A549 (cell line): ENCODE measurements at regions not wholly inside any gene's neighbourhood (a gene's known extent, or its start where the extent isn't known, plus 50 kb on each side); places are given as distances from the start of the nearest gene placed in this dataset.

Experiments used
- EP300 ChIP-seq, 2 experiments: fragments of >200 bp; sonication (Bioruptor Twin); formaldehyde crosslinking; IDR thresholded peaks; 2 replicates in 1 of 2; 3 replicates in 1 of 2; pipeline ENCODE4 v1.6.1; 2016 to 2017
- JUNB ChIP-seq: fragments of >200 bp; sonication (Bioruptor Twin); formaldehyde crosslinking; IDR thresholded peaks from 2 replicates; pipeline ENCODE4 v1.6.1; 2016
- KDM1A ChIP-seq: fragments of 200-600 bp; sonication (generic); IDR thresholded peaks from 2 replicates; pipeline ENCODE4 v1.6.1; 2016; ENCODE audit warnings: low read depth, mild to moderate bottlenecking
- MAFK ChIP-seq: fragments of 450-650 bp; IDR thresholded peaks from 2 replicates; pipeline ENCODE4 v1.6.1; 2014; ENCODE audit not compliant: partially characterized antibody
- SREBF2 ChIP-seq: fragments of 450-650 bp; IDR thresholded peaks from 2 replicates; pipeline ENCODE4 v1.6.1; 2014; ENCODE audit warnings: mild to moderate bottlenecking, moderate library complexity
- TF ChIP-seq, protein P1 (sequence below): IDR thresholded peaks from 2 replicates; pipeline ENCODE4 v1.6.1; 2012

DNA sequence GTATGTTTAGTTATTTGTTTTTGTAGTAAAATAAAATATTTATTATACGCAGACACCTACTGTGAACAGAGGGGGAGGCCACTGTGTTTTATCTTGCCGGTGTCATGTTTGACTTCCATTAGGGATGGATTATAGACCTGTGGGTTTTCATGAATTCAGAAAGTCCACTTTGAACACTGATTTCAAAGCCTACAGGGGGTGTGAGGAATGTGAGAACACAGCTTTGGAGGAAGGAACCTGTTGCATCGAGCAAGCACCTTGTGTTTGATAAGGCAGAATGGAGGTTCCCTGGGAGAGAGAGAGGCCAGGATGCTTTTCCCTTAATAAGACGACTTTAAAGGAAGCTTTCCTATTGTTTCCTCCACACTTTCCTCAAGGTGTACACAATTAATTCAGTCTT lies 665.0 kb upstream of the MGMT start:
- TF ChIP-seq SREBF2 (no peak), JUNB (no peak), EP300 (IDR thresholded peaks at IDR 0.05) (no peak), MAFK (no peak), KDM1A (no peak)
- TF ChIP-seq, protein P1, sequence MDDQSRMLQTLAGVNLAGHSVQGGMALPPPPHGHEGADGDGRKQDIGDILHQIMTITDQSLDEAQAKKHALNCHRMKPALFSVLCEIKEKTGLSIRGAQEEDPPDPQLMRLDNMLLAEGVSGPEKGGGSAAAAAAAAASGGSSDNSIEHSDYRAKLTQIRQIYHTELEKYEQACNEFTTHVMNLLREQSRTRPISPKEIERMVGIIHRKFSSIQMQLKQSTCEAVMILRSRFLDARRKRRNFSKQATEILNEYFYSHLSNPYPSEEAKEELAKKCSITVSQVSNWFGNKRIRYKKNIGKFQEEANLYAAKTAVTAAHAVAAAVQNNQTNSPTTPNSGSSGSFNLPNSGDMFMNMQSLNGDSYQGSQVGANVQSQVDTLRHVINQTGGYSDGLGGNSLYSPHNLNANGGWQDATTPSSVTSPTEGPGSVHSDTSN = no peak
